ENCODE measurements at regions not wholly inside any gene's neighbourhood (a gene's known extent, or its start where the extent isn't known, plus 50 kb on each side); places are given as distances from the start of the nearest gene placed in this dataset.

DNA sequence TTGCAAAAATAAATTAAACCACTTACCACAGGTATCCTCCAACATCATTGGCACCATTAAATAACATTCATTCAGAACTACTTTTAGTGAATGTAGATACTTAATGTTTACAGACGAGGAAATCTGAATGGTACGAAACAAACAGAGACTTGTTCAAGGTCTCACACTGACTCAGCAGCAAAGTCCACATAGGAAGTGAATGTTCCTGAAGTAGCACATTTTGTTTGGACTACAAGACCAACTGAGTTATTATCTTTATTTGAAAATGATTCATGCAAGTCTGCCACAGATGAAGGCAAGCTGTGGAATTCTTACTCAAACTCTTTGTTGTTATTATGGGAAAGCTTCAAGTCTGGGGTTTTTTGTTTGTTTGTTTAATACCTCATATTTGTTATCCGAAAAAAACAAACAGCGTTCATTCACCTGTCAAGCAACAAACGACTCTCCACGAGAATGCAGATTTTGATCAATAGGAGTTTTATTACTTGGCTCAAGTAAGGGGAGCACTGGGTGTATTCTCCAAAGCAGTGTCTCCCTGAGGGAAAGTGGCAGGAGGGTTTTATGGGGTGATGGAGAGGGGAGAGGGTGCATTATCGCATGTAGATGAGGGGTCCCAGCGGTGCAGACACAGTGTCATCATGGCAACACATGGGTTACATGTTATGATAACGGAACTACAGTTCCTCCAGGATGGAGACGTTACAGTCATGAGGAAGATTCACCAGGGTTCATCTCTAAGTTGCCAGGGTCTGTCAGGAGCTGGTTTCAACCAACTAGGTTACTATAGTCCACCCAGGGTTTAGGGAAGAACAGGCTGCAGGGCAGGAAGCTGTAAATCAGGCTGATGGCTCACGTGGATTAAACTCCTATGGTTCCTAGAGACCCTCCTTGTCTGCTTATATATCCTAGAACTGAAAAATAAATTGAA lies 147.7 kb upstream of the AKR1E2 start:
- H3K9me3 ChIP-seq, result no peaks in the 10 kb centered on the region
- no peaks in the 10 kb centered on the region for H3K27me3 ChIP-seq
- DNase-seq, result no peak
- H3K36me3 ChIP-seq, result no peaks in the 10 kb centered on the region
- TF ChIP-seq, protein P1, sequence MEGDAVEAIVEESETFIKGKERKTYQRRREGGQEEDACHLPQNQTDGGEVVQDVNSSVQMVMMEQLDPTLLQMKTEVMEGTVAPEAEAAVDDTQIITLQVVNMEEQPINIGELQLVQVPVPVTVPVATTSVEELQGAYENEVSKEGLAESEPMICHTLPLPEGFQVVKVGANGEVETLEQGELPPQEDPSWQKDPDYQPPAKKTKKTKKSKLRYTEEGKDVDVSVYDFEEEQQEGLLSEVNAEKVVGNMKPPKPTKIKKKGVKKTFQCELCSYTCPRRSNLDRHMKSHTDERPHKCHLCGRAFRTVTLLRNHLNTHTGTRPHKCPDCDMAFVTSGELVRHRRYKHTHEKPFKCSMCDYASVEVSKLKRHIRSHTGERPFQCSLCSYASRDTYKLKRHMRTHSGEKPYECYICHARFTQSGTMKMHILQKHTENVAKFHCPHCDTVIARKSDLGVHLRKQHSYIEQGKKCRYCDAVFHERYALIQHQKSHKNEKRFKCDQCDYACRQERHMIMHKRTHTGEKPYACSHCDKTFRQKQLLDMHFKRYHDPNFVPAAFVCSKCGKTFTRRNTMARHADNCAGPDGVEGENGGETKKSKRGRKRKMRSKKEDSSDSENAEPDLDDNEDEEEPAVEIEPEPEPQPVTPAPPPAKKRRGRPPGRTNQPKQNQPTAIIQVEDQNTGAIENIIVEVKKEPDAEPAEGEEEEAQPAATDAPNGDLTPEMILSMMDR (IDR thresholded peaks at IDR 0.05; ENCODE audit: low read depth, low read length), result no peak
- H3K4me3 ChIP-seq (ENCODE audit: low read depth, low read length), result no peak overlapping the region
- no peaks in the 10 kb centered on the region for H3K4me1 ChIP-seq

DNA sequence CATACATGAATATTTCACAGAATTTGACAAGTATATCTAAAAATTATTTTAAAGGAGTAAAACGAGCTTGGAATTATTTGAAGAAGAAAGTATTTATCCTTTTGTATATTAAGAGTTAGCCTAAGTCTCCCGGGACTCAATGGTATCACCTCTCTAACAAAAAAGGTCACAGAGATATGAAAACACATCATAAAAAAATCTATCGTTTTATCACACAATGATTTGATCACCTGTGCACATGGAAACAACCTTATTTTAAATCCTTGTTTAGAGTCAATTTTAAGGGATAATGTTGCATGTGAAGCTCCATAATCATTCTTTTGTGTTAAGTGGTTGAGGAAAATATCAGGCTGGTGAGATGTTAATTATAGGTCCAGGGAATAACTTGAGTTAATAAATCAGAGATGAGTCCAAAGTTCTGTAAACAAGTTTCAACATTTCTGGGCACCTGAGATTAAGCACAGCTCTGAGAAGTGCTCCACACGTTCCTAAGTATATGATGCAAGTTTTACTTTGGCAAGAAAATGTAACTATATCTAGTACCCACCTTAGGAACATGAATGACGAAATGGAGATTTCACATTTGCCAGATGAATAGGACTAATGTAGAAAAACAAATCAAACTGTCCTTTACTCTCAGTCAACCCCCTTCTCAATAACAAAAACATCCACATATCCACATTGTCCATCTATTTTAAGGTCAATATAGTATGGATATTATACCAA lies 148.5 kb upstream of the AKR1E2 start:
- H3K4me1 ChIP-seq, result no peaks in the 10 kb centered on the region
- H3K27me3 ChIP-seq, result no peaks in the 10 kb centered on the region
- H3K4me3 ChIP-seq (ENCODE audit: low read depth, low read length), result no peak overlapping the region
- H3K36me3 ChIP-seq, result no peaks in the 10 kb centered on the region
- H3K9me3 ChIP-seq, result no peaks in the 10 kb centered on the region
- DNase-seq, result no peak
- TF ChIP-seq, protein P1 (IDR thresholded peaks at IDR 0.05; ENCODE audit: low read depth, low read length), result no peak

DNA sequence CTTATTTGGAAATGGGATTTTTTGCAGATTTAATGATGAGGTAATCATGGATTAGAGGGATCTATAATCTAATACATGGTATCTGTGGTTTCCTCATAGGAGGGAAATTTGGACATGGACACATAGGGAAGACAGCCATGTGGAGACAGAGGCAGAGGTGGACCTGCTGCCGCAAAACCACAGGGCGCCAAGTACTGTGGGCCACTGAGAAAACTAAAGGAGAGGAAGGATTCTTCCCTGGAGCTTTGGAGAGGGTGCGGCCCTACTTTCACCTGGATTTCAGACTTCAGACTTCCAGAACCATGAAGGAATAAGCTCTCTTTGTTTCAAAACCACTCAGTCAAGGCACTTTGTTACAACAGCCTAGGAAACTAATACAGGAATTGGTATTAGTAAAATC lies 149.4 kb upstream of the AKR1E2 start:
- H3K9me3 ChIP-seq, result no peaks in the 10 kb centered on the region
- TF ChIP-seq, protein P1 (IDR thresholded peaks at IDR 0.05; ENCODE audit: low read depth, low read length), result no peak

DNA sequence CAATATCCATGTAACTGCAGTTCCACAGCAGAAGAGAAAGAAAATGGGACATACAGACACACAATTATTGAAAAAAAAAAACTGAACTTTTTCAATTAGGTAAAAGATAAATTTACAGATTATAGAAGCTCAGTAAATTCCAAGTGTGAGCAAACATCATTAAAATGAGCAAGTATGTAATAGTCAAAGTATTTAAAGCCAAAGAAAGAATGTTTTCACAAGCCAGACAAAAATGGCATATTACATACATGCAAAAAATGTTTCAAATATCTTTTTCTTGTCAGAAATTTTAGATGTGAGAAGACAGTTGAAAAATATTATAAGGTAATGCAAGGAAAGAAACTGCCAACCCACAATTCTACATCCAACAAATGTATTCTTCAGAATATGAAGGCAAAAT lies 150.2 kb upstream of the AKR1E2 start:
- Histone ChIP-seq H3K27me3 (0 out of 2 replicates have a peak, but pooled peaks cover 4% of the 10 kb centered on the region), H3K36me3 (no peaks in the 10 kb centered on the region), H3K9me3 (no peaks in the 10 kb centered on the region), H3K4me1 (no peaks in the 10 kb centered on the region), H3K4me3 (ENCODE audit: low read depth, low read length) (no peak overlapping the region)
- TF ChIP-seq, protein P1 (IDR thresholded peaks at IDR 0.05; ENCODE audit: low read depth, low read length), result no peak
- DNase-seq, result no peak

More for the DNA sequence above, 149.4 kb upstream of the AKR1E2 start:
- no peak overlapping the region for H3K4me3 ChIP-seq (ENCODE audit: low read depth, low read length)
- H3K4me1 ChIP-seq, result no peaks in the 10 kb centered on the region
- H3K27me3 ChIP-seq, result 0 out of 2 replicates have a peak, but pooled peaks cover 4% of the 10 kb centered on the region
- no peak for DNase-seq
- H3K36me3 ChIP-seq, result no peaks in the 10 kb centered on the region

DNA sequence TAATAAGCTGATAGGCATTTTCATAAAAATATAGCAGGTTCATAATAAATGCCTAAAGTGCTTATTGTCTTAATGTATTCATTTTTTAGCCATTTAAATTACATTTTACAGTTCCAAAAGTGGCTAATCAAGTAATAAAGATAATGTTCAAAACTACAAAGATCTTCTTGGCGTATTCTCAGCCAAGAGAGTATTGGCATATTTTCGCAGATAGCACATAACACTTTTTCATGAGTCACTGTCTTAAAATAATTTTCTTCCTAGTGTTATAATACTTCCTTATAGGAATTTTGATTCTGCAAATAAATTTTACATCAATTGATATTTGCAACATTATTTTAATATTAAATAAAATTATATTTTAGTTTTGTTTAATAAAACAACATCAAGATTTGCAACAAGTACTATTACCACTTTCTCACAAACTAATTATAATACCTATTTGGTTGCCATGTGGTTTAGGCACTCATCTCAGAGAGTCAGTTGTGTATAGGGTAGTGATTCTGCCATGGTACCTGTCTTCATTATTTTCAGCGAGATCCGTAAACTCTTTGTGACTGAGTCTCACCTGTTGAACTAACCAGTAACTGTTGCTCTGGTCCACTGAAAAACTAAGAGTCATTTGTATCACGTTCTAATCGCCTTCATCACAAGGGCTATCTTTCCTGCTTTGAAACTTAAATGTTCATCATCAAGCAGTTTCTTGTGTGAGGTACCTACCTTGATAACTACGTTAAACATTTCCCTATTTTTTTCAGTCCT lies 152.5 kb upstream of the AKR1E2 start:
- TF ChIP-seq, protein P1 (IDR thresholded peaks at IDR 0.05; ENCODE audit: low read depth, low read length), result no peak
- 0 out of 2 replicates have a peak, but pooled peaks cover 4% of the 10 kb centered on the region for H3K27me3 ChIP-seq
- no peaks in the 10 kb centered on the region for H3K36me3 ChIP-seq
- H3K4me1 ChIP-seq, result no peaks in the 10 kb centered on the region
- H3K9me3 ChIP-seq, result no peaks in the 10 kb centered on the region
- DNase-seq, result no peak
- H3K4me3 ChIP-seq (ENCODE audit: low read depth, low read length), result no peak overlapping the region
